HG02981 (cell line): ENCODE measurements at regions not wholly inside any gene's neighbourhood (a gene's known extent, or its start where the extent isn't known, plus 50 kb on each side); places are given as distances from the start of the nearest gene placed in this dataset.
"Not testable (repeated sequence)": the region's sequence is repeated elsewhere in the genome, so short reads cannot be mapped to it uniquely, and the experiment has no call there.

ENCODE experiments used
- ATAC-seq: cut with Tn5 transposase; IDR thresholded peaks from one replicate; pipeline ENCODE4 v1.9.1; 2021; ENCODE audit warnings: mild to moderate bottlenecking, moderate library complexity; ENCODE audit not compliant: unreplicated experiment

GRCh38 chr2:176997074-176997791, 215.4 kb upstream of the HNRNPA3 start:
- peak; percentile 62 for ATAC-seq

- peak; percentile 28 for ATAC-seq
Measured at GRCh38 chr2:176997792-176998169, 214.8 kb upstream of the HNRNPA3 start.

GRCh38 chr2:176999301-176999700, 213.3 kb upstream of the HNRNPA3 start:
- ATAC-seq: peak; percentile 47

- no peak for ATAC-seq
Measured at GRCh38 chr2:177000061-177000714, 212.4 kb upstream of the HNRNPA3 start.

- no peak for ATAC-seq
Measured at GRCh38 chr2:177000715-177001072, 211.9 kb upstream of the HNRNPA3 start.

GRCh38 chr2:177001334-177001733, 211.3 kb upstream of the HNRNPA3 start:
- no peak for ATAC-seq

- ATAC-seq: no peak
Measured at GRCh38 chr2:177002983-177003382, 209.6 kb upstream of the HNRNPA3 start.

GRCh38 chr2:177007726-177008125, 204.9 kb upstream of the HNRNPA3 start:
- not testable (repeated sequence) for ATAC-seq

GRCh38 chr2:177008662-177009061, 203.9 kb upstream of the HNRNPA3 start:
- not testable (repeated sequence) for ATAC-seq

- no peak for ATAC-seq
Measured at GRCh38 chr2:177010146-177010545, 202.4 kb upstream of the HNRNPA3 start.

GRCh38 chr2:177010861-177011260, 201.7 kb upstream of the HNRNPA3 start:
- no peak for ATAC-seq

- ATAC-seq: no peak
Measured at GRCh38 chr2:177014946-177015345, 197.6 kb upstream of the HNRNPA3 start.

GRCh38 chr2:177015356-177015923, 197.2 kb upstream of the HNRNPA3 start:
- no peak for ATAC-seq

GRCh38 chr2:177020524-177021119, 192.0 kb upstream of the HNRNPA3 start:
- no peak for ATAC-seq

- no peak for ATAC-seq
Measured at GRCh38 chr2:177021706-177022343, 190.8 kb upstream of the HNRNPA3 start.

- ATAC-seq: no peak
Measured at GRCh38 chr2:177024765-177025164, 187.8 kb upstream of the HNRNPA3 start.

- no peak for ATAC-seq
Measured at GRCh38 chr2:177026253-177026652, 186.3 kb upstream of the HNRNPA3 start.

GRCh38 chr2:177026956-177027355, 185.6 kb upstream of the HNRNPA3 start:
- ATAC-seq: no peak

GRCh38 chr2:177028296-177028695, 184.3 kb upstream of the HNRNPA3 start:
- ATAC-seq: no peak

GRCh38 chr2:177029075-177029474, 183.5 kb upstream of the HNRNPA3 start:
- no peak for ATAC-seq

- ATAC-seq: no peak
Measured at GRCh38 chr2:177029501-177029900, 183.1 kb upstream of the HNRNPA3 start.
